Ovary (tissue), 7 donors: ENCODE measurements at regions not wholly inside any gene's neighbourhood (a gene's known extent, or its start where the extent isn't known, plus 50 kb on each side); places are given as distances from the start of the nearest gene placed in this dataset.

Source experiments
- DNase-seq, 5 donors: peaks; one replicate each; pipeline ENCODE4 v3.0.0-alpha.2; 2019 to 2020
- H3K27ac ChIP-seq, 2 donors: fragments of 200-600 bp; one replicate each; pipeline versions ENCODE4 v1.5.1 to v1.8.0; 2019 to 2022
- H3K27me3 ChIP-seq: fragments of 200-600 bp; one replicate; pipeline ENCODE4 v1.8.0; 2022
- H3K36me3 ChIP-seq: fragments of 200-600 bp; sonication (generic); one replicate; pipeline ENCODE4 v1.5.1; 2019
- H3K4me1 ChIP-seq: one replicate; pipeline ENCODE4 v1.8.1; 2013; ENCODE audit warnings: mild to moderate bottlenecking, moderate library complexity; ENCODE audit not compliant: insufficient read depth
- H3K4me3 ChIP-seq: fragments of 200-600 bp; sonication (generic); one replicate; pipeline ENCODE4 v1.5.1; 2017
- H3K9me3 ChIP-seq, 2 donors: fragments of 200-600 bp in 1 of 2; sonication (generic) in 1 of 2; one replicate each; pipeline versions ENCODE4 v1.5.1 to v1.8.1; 2013 to 2019; ENCODE audit warnings: mild to moderate bottlenecking in 1 of 2, moderate library complexity in 1 of 2
- EP300 ChIP-seq: sonication (generic); formaldehyde crosslinking; IDR thresholded peaks from one replicate; pipeline ENCODE4 v1.6.1; 2017; ENCODE audit warnings: antibody characterized with exemption
- POLR2A ChIP-seq: fragments of 450-650 bp; IDR thresholded peaks from one replicate; pipeline ENCODE4 v1.6.1; 2017; ENCODE audit warnings: antibody characterized with exemption, mild to moderate bottlenecking, moderate library complexity
- WGBS, 3 donors: extraction: QIAGEN DNeasy Blood & Tissue Kit in 1 of 3; methylation state at CpG; one replicate each; pipeline versions ENCODE4 v1.1.5 to v1.1.7; 2013 to 2017; 5-methylcytosine and 5-hydroxymethylcytosine counted together
- intact Hi-C, 4 donors: fragments of 100-400 bp; cut with DNase I; formaldehyde crosslinking; loops; one replicate each; pipeline versions ENCODE4 v1.11.0 to v1.15.1; 2022 to 2023
- TF ChIP-seq, protein P1 (sequence below), 3 donors: fragments of 450-650 bp in 2 of 3; fragments of 200-600 bp in 1 of 3; IDR thresholded peaks; one replicate each; pipeline versions ENCODE4 v1.5.1 to v1.8.0; 2016 to 2022; ENCODE audit warnings: antibody characterized with exemption in 3 of 3, mild to moderate bottlenecking in 1 of 3
- donor health status: DM: no; HTN: no; CAD: no; lungs with moderate emphysema.
- donor health status: DM: no; HTN: no; CAD: no.
- donor health status: Bipolar disorder and iron deficiency.
- donor health status: DM: no; HTN: no; CAD: no.
- donor health status: DM: yes; HTN: yes; CAD: no.

DNA sequence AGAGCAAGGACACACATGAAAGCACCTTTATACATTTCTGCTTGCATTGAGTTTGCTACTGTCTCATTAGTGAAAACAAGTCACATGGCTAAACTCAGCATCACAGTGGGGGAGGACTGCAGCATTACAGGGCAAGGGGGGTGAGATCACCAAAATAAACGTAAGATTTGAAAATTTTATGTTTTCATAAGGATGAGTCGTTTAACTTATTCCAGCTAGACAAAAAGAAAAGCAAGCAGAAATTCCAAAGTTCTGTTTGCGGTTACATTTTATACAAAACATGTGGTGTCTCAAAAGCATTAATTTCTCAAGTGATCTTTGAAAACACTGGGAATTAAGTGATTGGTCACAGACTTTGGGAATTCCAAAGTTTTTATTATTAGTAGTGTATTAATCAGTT is 261.4 kb upstream of the RXFP2 start:
- TF ChIP-seq POLR2A: no peak
- TF ChIP-seq, protein P1, sequence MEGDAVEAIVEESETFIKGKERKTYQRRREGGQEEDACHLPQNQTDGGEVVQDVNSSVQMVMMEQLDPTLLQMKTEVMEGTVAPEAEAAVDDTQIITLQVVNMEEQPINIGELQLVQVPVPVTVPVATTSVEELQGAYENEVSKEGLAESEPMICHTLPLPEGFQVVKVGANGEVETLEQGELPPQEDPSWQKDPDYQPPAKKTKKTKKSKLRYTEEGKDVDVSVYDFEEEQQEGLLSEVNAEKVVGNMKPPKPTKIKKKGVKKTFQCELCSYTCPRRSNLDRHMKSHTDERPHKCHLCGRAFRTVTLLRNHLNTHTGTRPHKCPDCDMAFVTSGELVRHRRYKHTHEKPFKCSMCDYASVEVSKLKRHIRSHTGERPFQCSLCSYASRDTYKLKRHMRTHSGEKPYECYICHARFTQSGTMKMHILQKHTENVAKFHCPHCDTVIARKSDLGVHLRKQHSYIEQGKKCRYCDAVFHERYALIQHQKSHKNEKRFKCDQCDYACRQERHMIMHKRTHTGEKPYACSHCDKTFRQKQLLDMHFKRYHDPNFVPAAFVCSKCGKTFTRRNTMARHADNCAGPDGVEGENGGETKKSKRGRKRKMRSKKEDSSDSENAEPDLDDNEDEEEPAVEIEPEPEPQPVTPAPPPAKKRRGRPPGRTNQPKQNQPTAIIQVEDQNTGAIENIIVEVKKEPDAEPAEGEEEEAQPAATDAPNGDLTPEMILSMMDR (IDR thresholded peaks at IDR 0.05): no peak
- no peak for TF ChIP-seq EP300
- Histone ChIP-seq H3K27me3 (no peaks in the 10 kb centered on the region), H3K4me3 (no peak overlapping the region), H3K27ac (no peak overlapping the region), H3K9me3 (no peaks in the 10 kb centered on the region), H3K4me1 (no peaks in the 10 kb centered on the region), H3K36me3 (no peaks in the 10 kb centered on the region)
- intact Hi-C loops: no loop called here
- DNase-seq: no peak
- 21 to 41% (median 33%) methylated on average over 3 of the region's 3 CpGs for WGBS, 3 donors

DNA sequence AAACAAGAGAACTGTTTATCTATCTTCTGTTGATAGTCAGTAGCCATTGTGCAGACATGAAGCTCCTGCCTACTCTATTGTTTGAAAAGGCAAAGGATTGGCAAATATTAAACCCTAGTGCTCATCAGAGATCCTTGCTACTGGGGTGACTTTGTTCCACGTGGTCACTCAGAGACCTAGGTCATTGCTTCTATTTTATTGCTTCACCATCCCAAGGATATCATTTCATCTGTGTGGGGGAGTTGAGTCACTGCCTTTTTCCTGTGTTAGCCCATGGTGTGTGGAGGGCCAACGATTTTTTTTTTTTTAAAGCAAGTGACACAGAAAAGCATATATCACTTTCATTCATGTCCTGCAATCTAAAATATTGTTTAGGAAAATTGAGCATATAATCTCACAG is 254.1 kb upstream of the RXFP2 start:
- 54 to 58% (median 55%) methylated on average over 2 of the region's 2 CpGs for WGBS, 3 donors
- Histone ChIP-seq H3K27ac (no peak overlapping the region), H3K36me3 (no peaks in the 10 kb centered on the region), H3K4me3 (no peak overlapping the region), H3K9me3 (no peaks in the 10 kb centered on the region), H3K4me1 (no peaks in the 10 kb centered on the region), H3K27me3 (no peaks in the 10 kb centered on the region)
- no peak for DNase-seq
- intact Hi-C loops: no loop called here
- TF ChIP-seq, protein P1 (IDR thresholded peaks at IDR 0.05): no peak
- no peak for TF ChIP-seq EP300

DNA sequence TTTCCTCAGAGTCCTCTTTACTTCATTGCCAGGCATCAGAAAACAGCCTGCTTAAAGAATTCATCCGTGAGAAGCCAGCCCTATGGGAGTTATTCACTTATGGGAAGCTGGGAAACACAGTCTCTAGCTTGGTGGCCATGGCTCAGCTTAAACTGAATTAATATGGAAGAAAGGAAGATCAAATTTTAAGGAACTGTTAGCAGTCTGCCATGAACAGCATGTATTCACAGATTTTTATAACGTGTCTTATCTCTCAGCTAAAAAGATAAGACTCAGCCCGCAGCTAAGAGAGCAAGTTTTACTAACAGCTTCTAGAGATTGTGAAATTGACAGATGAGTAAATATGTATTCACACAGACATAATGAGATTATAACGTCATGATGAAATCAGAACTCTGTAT is 253.7 kb upstream of the RXFP2 start:
- no peaks in the 10 kb centered on the region for H3K27me3 ChIP-seq
- no peak for DNase-seq
- TF ChIP-seq EP300: no peak
- TF ChIP-seq POLR2A: no peak
- TF ChIP-seq, protein P1 (IDR thresholded peaks at IDR 0.05): no peak
- H3K4me1 ChIP-seq: no peaks in the 10 kb centered on the region
- intact Hi-C loops: no loop called here
- 4 to 12% (median 9%) methylated on average over 4 of the region's 4 CpGs for WGBS, 3 donors
- H3K27ac ChIP-seq: no peak overlapping the region
- no peaks in the 10 kb centered on the region for H3K9me3 ChIP-seq
- H3K4me3 ChIP-seq: no peak overlapping the region
- H3K36me3 ChIP-seq: no peaks in the 10 kb centered on the region

DNA sequence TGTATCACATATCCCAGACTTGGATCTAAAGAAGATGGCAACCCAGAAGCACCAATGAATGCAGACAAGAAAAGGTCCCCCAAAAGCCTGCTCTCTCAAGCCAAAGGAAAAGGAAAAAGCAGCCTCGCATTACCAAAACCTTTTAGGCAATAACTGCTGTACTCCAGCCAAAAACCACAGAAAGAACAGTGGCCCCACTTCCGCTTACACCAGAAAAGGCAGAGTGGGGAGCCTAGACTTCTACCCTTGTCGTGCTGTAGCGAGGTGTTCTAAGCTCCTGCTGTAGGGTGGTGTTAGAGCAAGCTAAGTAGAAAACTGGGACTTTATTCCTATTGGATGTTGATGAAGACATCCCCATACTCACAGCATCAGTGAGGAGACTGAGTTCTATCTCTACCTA is 244.0 kb upstream of the RXFP2 start:
- 82 to 87% (median 85%) methylated on average over 4 of the region's 4 CpGs for WGBS, 3 donors
- no peak overlapping the region for H3K27ac ChIP-seq
- TF ChIP-seq EP300 (no peak), POLR2A (no peak)
- TF ChIP-seq, protein P1 (IDR thresholded peaks at IDR 0.05): no peak
- H3K9me3 ChIP-seq: no peaks in the 10 kb centered on the region
- DNase-seq: no peak
- intact Hi-C loops: no loop called here
- H3K36me3 ChIP-seq: no peaks in the 10 kb centered on the region
- no peaks in the 10 kb centered on the region for H3K27me3 ChIP-seq
- H3K4me1 ChIP-seq: no peaks in the 10 kb centered on the region
- H3K4me3 ChIP-seq: no peak overlapping the region

DNA sequence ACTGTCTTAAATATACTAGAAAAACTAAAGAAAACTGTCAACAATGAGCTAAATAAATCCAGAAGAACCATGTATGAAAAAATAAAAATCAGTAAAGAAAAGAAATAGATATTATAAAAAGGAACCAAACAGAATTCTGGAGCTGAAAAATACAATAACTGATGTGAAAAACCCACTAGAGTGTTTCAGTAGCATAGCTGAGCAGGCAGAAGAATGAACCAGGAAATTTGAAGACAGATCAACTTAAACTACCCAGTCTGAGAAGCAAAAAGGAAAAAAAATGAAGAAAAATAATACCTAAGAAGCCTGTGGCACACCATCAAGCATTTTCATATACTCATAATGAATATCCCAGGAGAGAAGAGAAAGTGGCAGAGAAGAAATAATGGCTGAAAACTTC is 240.1 kb upstream of the RXFP2 start:
- H3K27me3 ChIP-seq: no peaks in the 10 kb centered on the region
- TF ChIP-seq EP300 (no peak), POLR2A (no peak)
- H3K36me3 ChIP-seq: no peaks in the 10 kb centered on the region
- H3K9me3 ChIP-seq: no peaks in the 10 kb centered on the region
- no peaks in the 10 kb centered on the region for H3K4me1 ChIP-seq
- H3K4me3 ChIP-seq: no peak overlapping the region
- intact Hi-C loops: no loop called here
- H3K27ac ChIP-seq: no peak overlapping the region
- DNase-seq: no peak
